ENCODE measurements at regions not wholly inside any gene's neighbourhood (a gene's known extent, or its start where the extent isn't known, plus 50 kb on each side); places are given as distances from the start of the nearest gene placed in this dataset.

DNA sequence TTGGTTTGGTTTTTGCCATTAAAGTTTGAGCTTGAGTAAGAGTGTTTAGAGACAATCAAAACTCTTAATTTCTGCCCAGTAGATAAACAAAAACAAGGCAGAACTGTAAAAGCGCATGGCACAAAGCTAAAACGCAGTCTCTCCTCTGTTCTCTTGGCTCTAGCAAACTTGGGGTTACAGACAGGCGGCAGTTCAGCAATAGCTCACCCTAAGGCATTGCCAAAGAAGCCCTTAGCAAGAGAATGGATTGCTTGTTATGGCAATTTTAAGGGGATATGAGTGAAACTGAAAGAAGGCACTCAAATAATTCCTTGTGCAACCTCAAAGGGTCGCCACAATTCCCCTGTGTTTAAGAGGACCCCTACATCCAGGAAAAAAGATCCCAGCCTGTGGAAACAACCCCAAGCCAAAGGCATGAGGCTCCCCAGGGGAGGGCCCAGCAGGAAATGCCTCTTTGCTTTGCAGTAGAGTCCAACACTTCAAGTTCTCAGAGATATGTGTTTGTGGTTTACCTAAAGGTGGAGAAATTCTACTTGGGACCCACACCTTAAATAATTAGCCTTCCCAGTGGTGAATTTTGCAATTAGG is 317.0 kb upstream of the MPDZ start:
- DNase-seq (ENCODE audit: low spot score) = no peak

DNA sequence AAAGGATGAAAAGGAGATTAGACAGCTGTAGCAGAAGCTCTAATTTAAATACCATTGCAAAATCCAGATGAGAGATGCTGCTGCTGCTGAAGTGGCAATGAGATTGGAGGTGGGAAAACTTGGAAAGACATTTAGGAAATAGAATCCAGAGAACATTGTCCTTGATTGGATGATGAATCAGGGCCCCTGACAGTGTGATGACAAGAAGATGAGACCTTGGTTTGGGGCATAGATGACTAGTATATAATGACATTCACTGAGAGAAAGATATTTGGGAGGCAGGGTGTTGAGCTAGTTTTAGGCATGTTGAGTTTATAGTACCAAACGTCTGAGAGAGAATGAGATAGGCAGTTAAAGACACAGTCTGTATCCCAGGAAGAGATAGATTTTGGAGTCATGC is 311.5 kb upstream of the MPDZ start:
- no peak for DNase-seq (ENCODE audit: low spot score)

DNA sequence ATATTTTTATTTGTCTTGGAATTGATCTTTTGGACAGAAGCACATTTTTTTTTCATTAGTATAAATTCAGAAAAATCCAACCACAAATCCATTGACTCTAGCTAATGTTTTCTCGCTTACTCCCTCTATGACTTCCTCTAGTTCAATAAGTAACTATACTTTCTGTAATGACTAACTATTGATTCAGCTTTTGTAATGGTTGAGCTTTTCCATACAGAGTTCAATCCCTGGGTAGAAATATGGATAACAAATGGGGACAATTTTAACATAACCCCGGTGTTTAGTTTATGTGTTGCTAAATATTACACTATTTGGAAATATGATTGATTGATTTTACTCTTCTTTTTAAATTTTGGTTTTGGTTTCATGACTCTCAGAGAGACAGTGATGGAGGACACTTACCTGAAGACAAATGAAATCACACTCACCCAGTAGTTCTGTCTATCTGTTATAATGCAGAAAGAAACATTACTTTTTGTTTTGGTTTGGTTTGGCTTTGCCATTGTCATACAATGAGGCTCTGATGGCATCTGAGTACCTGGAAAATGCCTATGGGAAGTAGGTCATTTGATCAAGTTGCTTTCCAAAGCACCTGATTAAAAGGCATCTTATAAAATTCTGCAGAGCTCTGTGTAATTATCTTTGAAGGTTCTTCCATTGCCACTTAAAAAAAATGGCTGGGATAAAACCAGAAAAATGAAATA is 309.7 kb upstream of the MPDZ start:
- no peak for DNase-seq (ENCODE audit: low spot score)

DNA sequence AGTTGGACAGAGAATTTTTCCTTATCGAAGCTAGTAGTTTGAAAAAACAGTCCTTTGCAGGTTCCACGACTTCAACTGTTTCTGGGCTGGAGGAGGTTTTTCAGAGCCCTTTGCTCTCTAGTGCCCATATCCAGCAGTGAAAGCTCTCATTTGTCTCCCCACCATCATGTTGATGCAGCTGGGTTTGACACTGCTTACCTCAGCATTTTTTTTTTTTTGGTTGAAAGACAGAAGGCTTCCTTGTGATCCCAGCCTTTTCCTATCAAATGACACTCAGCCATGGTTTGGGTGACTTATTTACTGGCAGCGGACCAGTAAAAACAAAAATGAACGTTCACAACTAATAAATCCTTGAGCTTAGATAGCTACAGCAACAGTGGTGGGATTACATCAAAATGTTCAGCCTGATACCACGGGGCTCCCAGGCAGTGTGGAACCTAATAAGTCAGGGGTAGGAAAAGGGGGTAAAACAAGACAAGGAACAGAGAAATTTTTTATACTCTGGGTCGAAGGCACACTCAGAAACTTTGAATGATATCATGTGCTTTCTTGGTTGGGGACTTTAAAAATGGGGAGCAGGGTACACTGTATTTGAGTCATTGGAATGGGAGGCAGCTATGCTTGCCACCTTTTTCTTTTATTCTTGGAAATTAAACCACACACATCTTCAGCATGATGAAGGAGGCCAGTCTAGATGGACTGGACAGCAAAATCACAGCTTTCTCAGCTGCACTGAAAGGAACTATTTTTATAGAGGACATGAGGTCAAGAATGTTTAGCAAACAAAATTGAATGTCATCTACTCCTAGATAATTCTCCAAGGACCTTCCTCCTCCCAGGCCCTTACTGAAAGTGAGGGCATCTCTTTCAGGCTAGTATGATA is 308.9 kb upstream of the MPDZ start:
- DNase-seq (ENCODE audit: low spot score) = no peak

DNA sequence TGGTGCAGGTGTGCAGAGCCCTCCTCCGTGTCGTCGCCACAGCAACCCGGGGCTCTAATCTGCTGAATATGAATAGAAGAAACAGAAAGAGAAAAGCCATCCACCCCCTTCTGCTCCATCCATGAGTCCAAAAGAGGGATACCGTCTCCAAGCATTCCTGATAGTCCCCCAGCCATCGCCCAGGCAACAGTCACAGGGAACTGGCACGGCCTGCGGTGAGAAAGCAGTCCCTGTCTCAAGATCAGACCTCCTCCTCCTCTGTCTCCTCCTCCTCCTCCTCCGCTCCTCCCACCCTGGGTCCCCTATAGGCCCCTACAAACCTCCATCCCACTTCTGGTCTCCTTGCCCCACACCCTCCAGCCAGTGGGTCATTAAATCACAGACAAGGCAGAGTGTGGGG is 308.1 kb upstream of the MPDZ start:
- DNase-seq (ENCODE audit: low spot score) = no peak

DNA sequence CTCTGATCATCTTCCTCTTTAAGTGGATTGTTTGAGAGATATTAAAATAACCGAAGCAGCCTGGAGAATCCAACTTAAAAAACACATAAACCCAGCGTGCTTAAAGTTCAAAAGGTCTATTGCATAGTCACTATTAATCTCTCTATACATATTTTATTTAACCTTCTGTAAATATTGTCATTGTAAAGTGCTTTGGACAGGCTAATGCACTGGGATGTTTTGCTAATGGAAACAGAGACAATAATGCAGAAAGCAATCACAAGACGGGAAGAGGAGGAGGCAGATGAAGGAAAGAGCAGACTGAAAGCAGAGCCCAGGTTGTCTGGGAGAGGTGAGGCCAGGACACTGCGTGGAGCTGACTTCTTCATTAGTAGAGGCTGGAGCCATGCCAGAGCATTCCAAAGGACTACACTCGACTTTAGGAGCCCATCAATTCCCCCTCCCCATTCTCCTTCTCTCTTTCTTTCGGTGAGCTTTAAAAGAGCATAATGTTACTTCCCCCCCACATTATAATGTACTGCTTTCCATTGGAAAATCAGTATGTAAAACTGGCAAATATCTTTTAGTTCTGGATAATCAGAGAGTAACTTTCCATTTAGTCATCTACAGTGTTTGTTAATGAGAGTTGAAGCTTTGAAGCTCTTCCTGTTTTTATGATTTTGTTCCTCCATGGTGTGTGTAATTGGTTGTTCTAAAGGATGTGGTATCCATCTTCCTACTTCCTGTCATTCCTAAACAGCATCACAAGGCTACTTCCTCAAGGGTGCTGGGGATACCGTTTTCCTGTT is 307.3 kb upstream of the MPDZ start:
- DNase-seq (ENCODE audit: low spot score) = no peak

DNA sequence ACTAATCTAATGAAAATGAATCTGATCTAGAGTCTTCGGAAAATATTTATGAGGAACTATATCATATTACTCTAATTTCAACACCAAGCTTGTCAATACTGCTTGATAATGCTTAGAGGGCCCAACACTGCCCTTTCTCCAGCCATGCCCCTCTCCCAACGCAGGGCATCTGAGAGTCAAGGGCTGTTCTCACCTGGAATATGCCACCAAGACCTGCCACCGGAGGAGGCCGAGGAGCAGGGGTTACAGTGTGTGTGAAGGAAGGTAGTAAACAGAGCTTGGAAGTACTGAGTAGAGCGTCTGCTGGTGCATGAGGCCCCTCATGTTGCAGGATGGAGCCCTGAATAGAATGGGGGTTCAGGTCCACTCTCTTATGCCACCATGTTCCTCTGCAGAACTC is 301.3 kb upstream of the MPDZ start:
- no peak for DNase-seq (ENCODE audit: low spot score)

GRCh38 chr9:13580131-13580530 is 300.6 kb upstream of the MPDZ start:
- no peak for DNase-seq (ENCODE audit: low spot score)

DNA sequence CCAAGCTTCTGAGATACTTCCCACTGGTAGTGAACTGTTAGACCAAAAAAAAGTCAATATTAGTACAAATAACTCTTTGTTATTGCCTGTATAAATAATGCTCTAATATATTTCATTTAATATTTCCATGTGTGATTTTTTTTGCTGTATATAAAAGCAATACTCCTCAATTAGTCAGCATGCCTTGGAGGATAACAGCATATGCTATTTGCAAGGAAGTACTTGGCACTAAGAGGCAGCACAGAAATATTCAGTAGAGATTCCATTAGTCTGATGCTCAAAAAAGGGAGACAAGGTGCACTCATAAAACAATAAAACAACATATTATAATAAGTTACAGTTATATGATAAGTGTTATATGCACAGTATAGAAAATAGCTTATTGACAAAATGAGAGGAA is 296.6 kb upstream of the MPDZ start:
- no peak for DNase-seq (ENCODE audit: low spot score)

GRCh38 chr9:13575558-13575957 is 296.1 kb upstream of the MPDZ start:
- DNase-seq (ENCODE audit: low spot score) = no peak

- DNase-seq (ENCODE audit: low spot score) = no peak
Measured at GRCh38 chr9:13570068-13570974, 290.8 kb upstream of the MPDZ start.

GRCh38 chr9:13569602-13570067 is 290.1 kb upstream of the MPDZ start:
- DNase-seq (ENCODE audit: low spot score) = no peak

GRCh38 chr9:13568841-13569601 is 289.5 kb upstream of the MPDZ start:
- no peak for DNase-seq (ENCODE audit: low spot score)

DNA sequence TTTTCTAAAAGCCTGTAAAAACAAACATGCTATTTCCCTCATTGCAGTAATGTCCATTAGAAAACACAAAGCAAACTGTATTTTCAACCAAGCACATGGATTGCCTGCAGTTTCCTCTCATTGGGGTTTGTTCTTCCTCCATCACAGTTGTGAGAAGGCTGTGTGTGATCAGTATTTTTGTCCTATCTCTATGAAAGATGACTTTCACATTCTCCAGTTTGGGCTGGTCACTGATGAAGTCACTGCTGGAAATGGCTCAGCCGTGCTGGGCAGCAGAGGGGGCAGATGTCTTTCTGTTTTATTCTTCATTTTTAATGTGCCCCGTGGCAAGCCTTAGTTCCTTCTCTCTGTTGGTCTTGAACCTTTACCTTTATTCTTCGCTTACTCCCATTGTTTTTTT is 288.9 kb upstream of the MPDZ start:
- DNase-seq (ENCODE audit: low spot score) = no peak

DNA sequence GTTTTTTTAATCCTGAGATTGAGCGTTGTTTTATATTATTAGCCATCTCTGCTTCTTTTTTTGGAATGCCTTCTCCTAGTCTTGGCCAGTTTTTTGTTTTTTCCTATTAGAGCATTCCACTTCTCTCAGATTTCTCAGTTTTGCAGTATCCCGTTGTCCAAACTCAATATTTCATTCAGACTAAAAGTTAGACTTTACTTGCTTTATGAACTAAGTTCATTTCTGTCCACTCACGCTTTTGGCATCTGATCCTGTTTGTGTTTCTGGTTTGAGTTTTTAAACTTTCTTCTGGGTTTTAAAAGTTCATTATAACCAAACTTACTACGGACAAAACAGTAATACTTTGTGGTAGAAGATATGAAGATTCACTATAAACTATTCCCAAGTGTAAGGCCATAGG is 288.3 kb upstream of the MPDZ start:
- no peak for DNase-seq (ENCODE audit: low spot score)

GRCh38 chr9:13557746-13558145 is 278.3 kb upstream of the MPDZ start:
- no peak for DNase-seq (ENCODE audit: low spot score)

GRCh38 chr9:13556656-13557055 is 277.2 kb upstream of the MPDZ start:
- no peak for DNase-seq (ENCODE audit: low spot score)

GRCh38 chr9:13555989-13556500 is 276.6 kb upstream of the MPDZ start:
- DNase-seq (ENCODE audit: low spot score) = no peak

- no peak for DNase-seq (ENCODE audit: low spot score)
Measured at GRCh38 chr9:13555516-13555915, 276.0 kb upstream of the MPDZ start.

- DNase-seq (ENCODE audit: low spot score) = no peak
Measured at GRCh38 chr9:13554626-13555025, 275.1 kb upstream of the MPDZ start.
